DND-41 (cell line): ENCODE measurements at regions not wholly inside any gene's neighbourhood (a gene's known extent, or its start where the extent isn't known, plus 50 kb on each side); places are given as distances from the start of the nearest gene placed in this dataset.

Source experiments
- ATAC-seq: fragments of 200-7000 bp; cut with Tn5 transposase; 3 replicates; pipeline ENCODE4 v1.9.1; 2021; ENCODE audit warnings: low read depth; ENCODE audit not compliant: insufficient read depth
- DNase-seq: peaks from one replicate; pipeline ENCODE4 v3.0.0-alpha.2; 2020
- H2AFZ ChIP-seq: 2 replicates; pipeline ENCODE4 v1.6.0; 2012; ENCODE audit warnings: low read depth, low read length
- H3K27ac ChIP-seq: 2 replicates; pipeline ENCODE4 v1.5.1; 2012; ENCODE audit warnings: low read length, inconsistent platforms
- H3K27me3 ChIP-seq: fragments of 200-600 bp; sonication (generic); 2 replicates; pipeline ENCODE4 v1.6.0; 2012; ENCODE audit warnings: low read length, mild to moderate bottlenecking, inconsistent platforms; ENCODE audit not compliant: insufficient read depth, poor library complexity
- H3K36me3 ChIP-seq: 2 replicates; pipeline ENCODE4 v1.5.1; 2012; ENCODE audit warnings: low read length, inconsistent platforms; ENCODE audit not compliant: insufficient read depth
- H3K4me1 ChIP-seq: 2 replicates; pipeline ENCODE4 v1.5.1; 2012; ENCODE audit warnings: mild to moderate bottlenecking, low read length; ENCODE audit not compliant: insufficient read depth
- H3K4me2 ChIP-seq: 2 replicates; pipeline ENCODE4 v1.6.0; 2012; ENCODE audit warnings: mild to moderate bottlenecking, moderate library complexity, low read length, inconsistent platforms; ENCODE audit not compliant: insufficient read depth
- H3K4me3 ChIP-seq, 2 experiments: fragments of 200-600 bp in 1 of 2; shearing (Covaris generic) in 1 of 2; 2 replicates each; pipeline ENCODE4 v1.5.1; 2012 to 2016; ENCODE audit warnings: inconsistent platforms in 2 of 2, low read length in 2 of 2, mild to moderate bottlenecking in 2 of 2, low read depth in 1 of 2, moderate library complexity in 1 of 2
- H3K79me2 ChIP-seq: 2 replicates; pipeline ENCODE4 v1.6.0; 2012; ENCODE audit warnings: low read length, inconsistent platforms; ENCODE audit not compliant: insufficient read depth
- H3K9ac ChIP-seq: 2 replicates; pipeline ENCODE4 v1.6.0; 2012; ENCODE audit warnings: low read depth, mild to moderate bottlenecking, inconsistent platforms, low read length, moderate library complexity
- H3K9me3 ChIP-seq: 2 replicates; pipeline ENCODE4 v1.5.1; 2012; ENCODE audit warnings: low read length, moderate library complexity, mild to moderate bottlenecking, inconsistent platforms; ENCODE audit not compliant: insufficient read depth, severe bottlenecking
- H4K20me1 ChIP-seq: 2 replicates; pipeline ENCODE4 v1.6.0; 2012; ENCODE audit warnings: low read length; ENCODE audit not compliant: insufficient read depth
- CTCF ChIP-seq: IDR thresholded peaks from 2 replicates; pipeline ENCODE4 v1.5.1; 2012; ENCODE audit warnings: borderline replicate concordance, low read length, moderate library complexity, mild to moderate bottlenecking; ENCODE audit not compliant: poor library complexity, severe bottlenecking; ENCODE audit errors: extremely low read depth
- EZH2 ChIP-seq: IDR thresholded peaks from 3 replicates; pipeline ENCODE4 v1.6.1; 2012; ENCODE audit warnings: borderline replicate concordance, low read depth, mild to moderate bottlenecking, moderate library complexity, low read length, inconsistent platforms; ENCODE audit not compliant: severe bottlenecking

- Histone ChIP-seq H3K4me3 (no peak overlapping the region), H4K20me1 (no peaks in the 10 kb centered on the region), H3K9me3 (no peaks in the 10 kb centered on the region), H3K27ac (no peak overlapping the region), H3K4me2 (no peak overlapping the region), H2AFZ (no peak overlapping the region), H3K4me1 (no peaks in the 10 kb centered on the region), H3K36me3 (no peaks in the 10 kb centered on the region), H3K27me3 (peaks cover 9% of the 10 kb centered on the region), H3K9ac (no peak overlapping the region), H3K79me2 (no peaks in the 10 kb centered on the region)
- TF ChIP-seq CTCF (no peak), EZH2 (no peak)
- DNase-seq (no peak), ATAC-seq (no peak)
Measured at GRCh38 chr1:88528792-88529191, 155.3 kb upstream of the PKN2 start.

GRCh38 chr1:88529581-88529980 lies 154.5 kb upstream of the PKN2 start:
- Histone ChIP-seq H3K79me2 (no peaks in the 10 kb centered on the region), H3K9me3 (no peaks in the 10 kb centered on the region), H3K36me3 (no peaks in the 10 kb centered on the region), H3K4me3 (no peak overlapping the region), H3K9ac (no peak overlapping the region), H3K27ac (no peak overlapping the region), H4K20me1 (no peaks in the 10 kb centered on the region), H2AFZ (no peak overlapping the region), H3K4me2 (no peak overlapping the region), H3K4me1 (no peaks in the 10 kb centered on the region), H3K27me3 (peaks cover 9% of the 10 kb centered on the region)
- TF ChIP-seq CTCF (no peak), EZH2 (no peak)
- ATAC-seq (no peak), DNase-seq (no peak)

- Histone ChIP-seq H3K27me3 (peaks cover 9% of the 10 kb centered on the region), H3K4me1 (no peaks in the 10 kb centered on the region), H4K20me1 (no peaks in the 10 kb centered on the region), H3K9ac (no peak overlapping the region), H3K27ac (no peak overlapping the region), H3K79me2 (no peaks in the 10 kb centered on the region), H2AFZ (no peak overlapping the region), H3K4me3 (no peak overlapping the region), H3K36me3 (no peaks in the 10 kb centered on the region), H3K9me3 (no peaks in the 10 kb centered on the region), H3K4me2 (no peak overlapping the region)
- TF ChIP-seq EZH2 (no peak), CTCF (no peak)
- DNase-seq (no peak), ATAC-seq (no peak)
Measured at GRCh38 chr1:88530246-88530645, 153.8 kb upstream of the PKN2 start.

GRCh38 chr1:88537787-88538186 lies 146.3 kb upstream of the PKN2 start:
- no peaks in the 10 kb centered on the region for H3K9me3 ChIP-seq
- H3K27me3 ChIP-seq = no peaks in the 10 kb centered on the region
- H3K4me3 ChIP-seq = no peak overlapping the region
- no peak overlapping the region for H3K4me2 ChIP-seq
- H3K4me1 ChIP-seq = no peaks in the 10 kb centered on the region
- H3K36me3 ChIP-seq = no peaks in the 10 kb centered on the region
- no peaks in the 10 kb centered on the region for H4K20me1 ChIP-seq
- H3K9ac ChIP-seq = no peak overlapping the region
- no peak overlapping the region for H2AFZ ChIP-seq
- H3K27ac ChIP-seq = no peak overlapping the region
- no peaks in the 10 kb centered on the region for H3K79me2 ChIP-seq
- TF ChIP-seq EZH2 (no peak), CTCF (no peak)
- DNase-seq = no peak
- no peak for ATAC-seq
